SK-N-SH (cell line): ENCODE measurements at regions not wholly inside any gene's neighbourhood (a gene's known extent, or its start where the extent isn't known, plus 50 kb on each side); places are given as distances from the start of the nearest gene placed in this dataset.

Experiments used
- CTCF ChIA-PET: fragments of 300-600, 350-600 bp; formaldehyde crosslinking; extraction: SDS; loops from one replicate; lab custom pipeline; 2021; lab: Yijun Ruan, JAX
- POLR2A ChIA-PET: fragments of 350-600 bp; sonication (Branson Sonifier 250); formaldehyde crosslinking; extraction: SDS; loops from one replicate; lab custom pipeline; 2020; ENCODE audit warnings: antibody characterized with exemption, inconsistent platforms; lab: Yijun Ruan, JAX
- DNase-seq: peaks from one replicate; pipeline ENCODE4 v3.0.0; 2012
- H2AFZ ChIP-seq: fragments of 200-600 bp; sonication (generic); 2 replicates; pipeline ENCODE4 v1.8.1; 2016; ENCODE audit warnings: antibody characterized with exemption, mild to moderate bottlenecking, low read depth
- H3F3A ChIP-seq: fragments of 200-600 bp; sonication (generic); replicated peaks from 2 replicates; pipeline ENCODE3; 2016; ENCODE audit warnings: antibody characterized with exemption, mild to moderate bottlenecking; ENCODE audit not compliant: insufficient read depth
- H3K27ac ChIP-seq, 2 experiments: fragments of 200-500 bp in 1 of 2; fragments of 200-600 bp in 1 of 2; sonication (Bioruptor generic) in 1 of 2; sonication (generic), shearing (Covaris generic) in 1 of 2; 2 replicates each; pipeline versions ENCODE4 v1.5.1 to v1.6.1; 2014 to 2016; ENCODE audit warnings: low read depth in 2 of 2, inconsistent platforms in 1 of 2, low read length in 1 of 2, mild to moderate bottlenecking in 1 of 2, mixed read lengths in 1 of 2
- H3K27me3 ChIP-seq: fragments of 200-600 bp; sonication (generic), shearing (Covaris generic); 2 replicates; pipeline ENCODE4 v1.6.1; 2016; ENCODE audit warnings: mixed run types; ENCODE audit not compliant: insufficient read depth
- H3K36me3 ChIP-seq, 2 experiments: fragments of 200-500 bp in 1 of 2; fragments of 200-600 bp in 1 of 2; sonication (Bioruptor generic) in 1 of 2; sonication (generic) in 1 of 2; replicated peaks in 1 of 2; 2 replicates each; pipeline versions ENCODE3 to v1.5.1; 2014 to 2016; ENCODE audit warnings: low read length in 1 of 2, mild to moderate bottlenecking in 1 of 2; ENCODE audit not compliant: insufficient read depth in 2 of 2, control insufficient read depth in 1 of 2
- H3K4me1 ChIP-seq, 2 experiments: fragments of 200-500 bp in 1 of 2; fragments of 200-600 bp in 1 of 2; sonication (Bioruptor generic) in 1 of 2; sonication (generic), shearing (Covaris generic) in 1 of 2; 2 replicates each; pipeline versions ENCODE4 v1.5.1 to v1.6.1; 2014 to 2016; ENCODE audit warnings: low read depth in 1 of 2, low read length in 1 of 2, mixed run types in 1 of 2; ENCODE audit not compliant: insufficient read depth in 2 of 2, control insufficient read depth in 1 of 2
- H3K4me2 ChIP-seq: fragments of 200-600 bp; sonication (generic), shearing (Covaris generic); 2 replicates; pipeline ENCODE4 v1.6.1; 2017; ENCODE audit warnings: mixed run types
- H3K4me3 ChIP-seq, 2 experiments: fragments of 200-500 bp in 1 of 2; fragments of 200-600 bp in 1 of 2; sonication (Bioruptor generic) in 1 of 2; sonication (generic), shearing (Covaris generic) in 1 of 2; 2 replicates each; pipeline versions ENCODE4 v1.5.1 to v1.8.1; 2014 to 2016; ENCODE audit warnings: low read depth in 2 of 2, inconsistent platforms in 1 of 2, low read length in 1 of 2, mild to moderate bottlenecking in 1 of 2, mixed read lengths in 1 of 2, moderate library complexity in 1 of 2
- H3K79me2 ChIP-seq: fragments of 200-600 bp; sonication (generic); 2 replicates; pipeline ENCODE4 v1.8.1; 2017; ENCODE audit warnings: mild to moderate bottlenecking; ENCODE audit not compliant: insufficient read depth
- H3K9ac ChIP-seq: fragments of 200-600 bp; sonication (generic); 2 replicates; pipeline ENCODE4 v1.6.1; 2017; ENCODE audit warnings: mixed run types
- H3K9me2 ChIP-seq: fragments of 200-600 bp; sonication (generic); 2 replicates; pipeline ENCODE4 v1.6.1; 2017; ENCODE audit warnings: mixed run types
- H3K9me3 ChIP-seq: fragments of 200-600 bp; sonication (generic); 2 replicates; pipeline ENCODE4 v1.6.1; 2017; ENCODE audit warnings: mixed run types, mild to moderate bottlenecking, moderate library complexity
- H4K20me1 ChIP-seq: fragments of 200-600 bp; sonication (generic); 2 replicates; pipeline ENCODE4 v1.6.1; 2017; ENCODE audit warnings: mild to moderate bottlenecking, mixed run types; ENCODE audit not compliant: insufficient read depth
- ELF1 ChIP-seq: IDR thresholded peaks from 2 replicates; pipeline ENCODE4 v1.4.0; 2012
- EP300 ChIP-seq, 2 experiments: IDR thresholded peaks; 2 replicates each; pipeline versions ENCODE4 v1.4.0 to v1.6.1; 2012; ENCODE audit warnings: borderline replicate concordance in 1 of 2, low read depth in 1 of 2, low read length in 1 of 2
- FOXJ3 ChIP-seq: sonication (generic); formaldehyde crosslinking; IDR thresholded peaks from 2 replicates; pipeline ENCODE4 v1.5.1; 2020; ENCODE audit warnings: mild to moderate bottlenecking, missing genetic modification reagents
- FOXM1 ChIP-seq: IDR thresholded peaks from 2 replicates; pipeline ENCODE4 v1.4.0; 2012; ENCODE audit warnings: low read depth, mild to moderate bottlenecking
- GABPA ChIP-seq: IDR thresholded peaks from 2 replicates; pipeline ENCODE4 v1.4.0; 2012; ENCODE audit warnings: low read depth, mild to moderate bottlenecking
- GATA2 ChIP-seq: sonication (generic); formaldehyde crosslinking; IDR thresholded peaks from 2 replicates; pipeline ENCODE4 v1.5.0; 2020; ENCODE audit warnings: mild to moderate bottlenecking, missing genetic modification reagents
- MEF2A ChIP-seq: IDR thresholded peaks from 2 replicates; pipeline ENCODE4 v1.4.0; 2012; ENCODE audit warnings: low read depth, borderline replicate concordance
- MXI1 ChIP-seq: IDR thresholded peaks from 2 replicates; pipeline ENCODE4 v1.6.1; 2012; ENCODE audit warnings: mild to moderate bottlenecking, low read depth, low read length, improper control_type of control experiment
- NFIC ChIP-seq: IDR thresholded peaks from 2 replicates; pipeline ENCODE4 v1.4.0; 2012; ENCODE audit warnings: borderline replicate concordance
- POLR2AphosphoS5 ChIP-seq: IDR thresholded peaks from 2 replicates; pipeline ENCODE4 v1.6.1; 2012; ENCODE audit warnings: low read depth, low read length
- SIN3A ChIP-seq: IDR thresholded peaks from 2 replicates; pipeline ENCODE4 v1.6.1; 2012; ENCODE audit warnings: low read depth, mild to moderate bottlenecking, low read length, moderate library complexity, borderline replicate concordance
- TCF12 ChIP-seq: IDR thresholded peaks from 2 replicates; pipeline ENCODE4 v1.4.0; 2012
- YY1 ChIP-seq: IDR thresholded peaks from 2 replicates; pipeline ENCODE4 v1.4.0; 2012; ENCODE audit warnings: low read depth, mild to moderate bottlenecking
- WGBS: methylation state at CpG from one replicate; pipeline ENCODE4 v1.1.6; 2017; ENCODE audit warnings: low lambda C conversion rate; 5-methylcytosine and 5-hydroxymethylcytosine counted together
- TF ChIP-seq, protein P1 (sequence below): IDR thresholded peaks from 2 replicates; pipeline ENCODE4 v1.6.1; 2012; ENCODE audit warnings: mild to moderate bottlenecking, low read depth, low read length, moderate library complexity
- TF ChIP-seq, protein P2 (sequence below): fragments of 150-350 bp; IDR thresholded peaks from 2 replicates; pipeline ENCODE4 v1.6.1; 2016; ENCODE audit warnings: mild to moderate bottlenecking, low read depth, low read length
- TF ChIP-seq, protein P3 (sequence below): IDR thresholded peaks from 2 replicates; pipeline ENCODE4; 2012
- TF ChIP-seq, protein P4 (sequence below): IDR thresholded peaks from 2 replicates; pipeline ENCODE4 v1.4.0; 2012; ENCODE audit warnings: low read depth
- TF ChIP-seq, protein P5 (sequence below): IDR thresholded peaks from 2 replicates; pipeline ENCODE4 v1.4.0; 2012; ENCODE audit warnings: low read depth, borderline replicate concordance

DNA sequence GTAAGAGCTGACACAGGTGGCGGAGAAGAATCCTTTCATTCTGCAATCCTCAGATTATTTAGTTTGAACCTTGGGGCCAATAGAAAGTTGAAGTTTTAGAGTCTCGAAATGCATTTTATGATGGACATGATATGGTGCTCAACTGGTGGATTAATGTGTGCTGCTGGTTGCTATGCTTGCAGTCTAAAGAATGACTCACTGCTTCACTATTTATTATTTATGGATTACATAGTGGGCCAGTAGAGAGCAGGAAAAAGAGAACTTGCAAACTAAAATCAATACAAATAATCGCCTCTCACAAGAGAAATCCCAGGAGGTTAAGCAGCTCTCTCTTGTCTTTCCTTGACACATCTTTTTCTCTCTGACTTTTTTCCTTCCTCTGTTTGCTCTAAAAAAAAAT is 2326.8 kb upstream of the AGA start:
- Histone ChIP-seq H3K27me3 (no peaks in the 10 kb centered on the region), H3K4me2 (no peak overlapping the region), H3K4me1 (no peaks in the 10 kb centered on the region), H3K9ac (no peak overlapping the region), H3K27ac (no peak overlapping the region)
- POLR2A ChIA-PET: no interaction called here
- TF ChIP-seq, protein P1, sequence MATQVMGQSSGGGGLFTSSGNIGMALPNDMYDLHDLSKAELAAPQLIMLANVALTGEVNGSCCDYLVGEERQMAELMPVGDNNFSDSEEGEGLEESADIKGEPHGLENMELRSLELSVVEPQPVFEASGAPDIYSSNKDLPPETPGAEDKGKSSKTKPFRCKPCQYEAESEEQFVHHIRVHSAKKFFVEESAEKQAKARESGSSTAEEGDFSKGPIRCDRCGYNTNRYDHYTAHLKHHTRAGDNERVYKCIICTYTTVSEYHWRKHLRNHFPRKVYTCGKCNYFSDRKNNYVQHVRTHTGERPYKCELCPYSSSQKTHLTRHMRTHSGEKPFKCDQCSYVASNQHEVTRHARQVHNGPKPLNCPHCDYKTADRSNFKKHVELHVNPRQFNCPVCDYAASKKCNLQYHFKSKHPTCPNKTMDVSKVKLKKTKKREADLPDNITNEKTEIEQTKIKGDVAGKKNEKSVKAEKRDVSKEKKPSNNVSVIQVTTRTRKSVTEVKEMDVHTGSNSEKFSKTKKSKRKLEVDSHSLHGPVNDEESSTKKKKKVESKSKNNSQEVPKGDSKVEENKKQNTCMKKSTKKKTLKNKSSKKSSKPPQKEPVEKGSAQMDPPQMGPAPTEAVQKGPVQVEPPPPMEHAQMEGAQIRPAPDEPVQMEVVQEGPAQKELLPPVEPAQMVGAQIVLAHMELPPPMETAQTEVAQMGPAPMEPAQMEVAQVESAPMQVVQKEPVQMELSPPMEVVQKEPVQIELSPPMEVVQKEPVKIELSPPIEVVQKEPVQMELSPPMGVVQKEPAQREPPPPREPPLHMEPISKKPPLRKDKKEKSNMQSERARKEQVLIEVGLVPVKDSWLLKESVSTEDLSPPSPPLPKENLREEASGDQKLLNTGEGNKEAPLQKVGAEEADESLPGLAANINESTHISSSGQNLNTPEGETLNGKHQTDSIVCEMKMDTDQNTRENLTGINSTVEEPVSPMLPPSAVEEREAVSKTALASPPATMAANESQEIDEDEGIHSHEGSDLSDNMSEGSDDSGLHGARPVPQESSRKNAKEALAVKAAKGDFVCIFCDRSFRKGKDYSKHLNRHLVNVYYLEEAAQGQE: no peak
- no peak for TF ChIP-seq FOXJ3 (CRISPR knock-in tag)
- no peak for TF ChIP-seq GABPA
- TF ChIP-seq, protein P2, sequence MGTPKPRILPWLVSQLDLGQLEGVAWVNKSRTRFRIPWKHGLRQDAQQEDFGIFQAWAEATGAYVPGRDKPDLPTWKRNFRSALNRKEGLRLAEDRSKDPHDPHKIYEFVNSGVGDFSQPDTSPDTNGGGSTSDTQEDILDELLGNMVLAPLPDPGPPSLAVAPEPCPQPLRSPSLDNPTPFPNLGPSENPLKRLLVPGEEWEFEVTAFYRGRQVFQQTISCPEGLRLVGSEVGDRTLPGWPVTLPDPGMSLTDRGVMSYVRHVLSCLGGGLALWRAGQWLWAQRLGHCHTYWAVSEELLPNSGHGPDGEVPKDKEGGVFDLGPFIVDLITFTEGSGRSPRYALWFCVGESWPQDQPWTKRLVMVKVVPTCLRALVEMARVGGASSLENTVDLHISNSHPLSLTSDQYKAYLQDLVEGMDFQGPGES: no peak
- no peak for TF ChIP-seq MEF2A
- TF ChIP-seq POLR2AphosphoS5: no peak
- no peak for TF ChIP-seq NFIC
- TF ChIP-seq EP300 (IDR thresholded peaks at IDR 0.05; ENCODE audit: borderline replicate concordance in 1 of 2, low read depth in 1 of 2, low read length in 1 of 2): no peak
- no peak for TF ChIP-seq SIN3A
- TF ChIP-seq, protein P3, sequence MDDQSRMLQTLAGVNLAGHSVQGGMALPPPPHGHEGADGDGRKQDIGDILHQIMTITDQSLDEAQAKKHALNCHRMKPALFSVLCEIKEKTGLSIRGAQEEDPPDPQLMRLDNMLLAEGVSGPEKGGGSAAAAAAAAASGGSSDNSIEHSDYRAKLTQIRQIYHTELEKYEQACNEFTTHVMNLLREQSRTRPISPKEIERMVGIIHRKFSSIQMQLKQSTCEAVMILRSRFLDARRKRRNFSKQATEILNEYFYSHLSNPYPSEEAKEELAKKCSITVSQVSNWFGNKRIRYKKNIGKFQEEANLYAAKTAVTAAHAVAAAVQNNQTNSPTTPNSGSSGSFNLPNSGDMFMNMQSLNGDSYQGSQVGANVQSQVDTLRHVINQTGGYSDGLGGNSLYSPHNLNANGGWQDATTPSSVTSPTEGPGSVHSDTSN: no peak
- TF ChIP-seq YY1: no peak
- TF ChIP-seq TCF12: no peak
- TF ChIP-seq, protein P4, sequence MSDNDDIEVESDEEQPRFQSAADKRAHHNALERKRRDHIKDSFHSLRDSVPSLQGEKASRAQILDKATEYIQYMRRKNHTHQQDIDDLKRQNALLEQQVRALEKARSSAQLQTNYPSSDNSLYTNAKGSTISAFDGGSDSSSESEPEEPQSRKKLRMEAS: no peak
- no peak for TF ChIP-seq FOXM1
- TF ChIP-seq GATA2: no peak
- TF ChIP-seq ELF1: no peak
- no peak for TF ChIP-seq MXI1
- TF ChIP-seq, protein P5, sequence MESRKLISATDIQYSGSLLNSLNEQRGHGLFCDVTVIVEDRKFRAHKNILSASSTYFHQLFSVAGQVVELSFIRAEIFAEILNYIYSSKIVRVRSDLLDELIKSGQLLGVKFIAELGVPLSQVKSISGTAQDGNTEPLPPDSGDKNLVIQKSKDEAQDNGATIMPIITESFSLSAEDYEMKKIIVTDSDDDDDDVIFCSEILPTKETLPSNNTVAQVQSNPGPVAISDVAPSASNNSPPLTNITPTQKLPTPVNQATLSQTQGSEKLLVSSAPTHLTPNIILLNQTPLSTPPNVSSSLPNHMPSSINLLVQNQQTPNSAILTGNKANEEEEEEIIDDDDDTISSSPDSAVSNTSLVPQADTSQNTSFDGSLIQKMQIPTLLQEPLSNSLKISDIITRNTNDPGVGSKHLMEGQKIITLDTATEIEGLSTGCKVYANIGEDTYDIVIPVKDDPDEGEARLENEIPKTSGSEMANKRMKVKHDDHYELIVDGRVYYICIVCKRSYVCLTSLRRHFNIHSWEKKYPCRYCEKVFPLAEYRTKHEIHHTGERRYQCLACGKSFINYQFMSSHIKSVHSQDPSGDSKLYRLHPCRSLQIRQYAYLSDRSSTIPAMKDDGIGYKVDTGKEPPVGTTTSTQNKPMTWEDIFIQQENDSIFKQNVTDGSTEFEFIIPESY: no peak
- TF ChIP-seq, all 33 proteins: peak for 0
- H3K36me3 ChIP-seq: no peaks in the 10 kb centered on the region
- no peak for DNase-seq
- H3K9me2 ChIP-seq: no peaks in the 10 kb centered on the region
- no peaks in the 10 kb centered on the region for H3K79me2 ChIP-seq
- H2AFZ ChIP-seq: no peak overlapping the region
- no peaks in the 10 kb centered on the region for H4K20me1 ChIP-seq
- H3K4me3 ChIP-seq: no peak overlapping the region
- CTCF ChIA-PET: no interaction called here
- WGBS: 3% methylated on average over 3 of the region's 3 CpGs
- H3F3A ChIP-seq: no peaks in the 10 kb centered on the region
- H3K9me3 ChIP-seq: no peaks in the 10 kb centered on the region
